PC-3 (cell line): ENCODE measurements at regions not wholly inside any gene's neighbourhood (a gene's known extent, or its start where the extent isn't known, plus 50 kb on each side); places are given as distances from the start of the nearest gene placed in this dataset.

Experiments used
- ATAC-seq: fragments of 200-7000 bp; cut with Tn5 transposase; 2 replicates; pipeline ENCODE4 v1.9.1; 2020; ENCODE audit warnings: mild to moderate bottlenecking, moderate library complexity
- BruUV-seq: library from RNA; stranded (reverse); fragments of 400-500 nt; replicated peaks from 2 replicates; lab custom pipeline; 2021; lab: Mats Ljungman, UMichigan
- CTCF ChIA-PET: fragments of 300-600 bp; sonication (Branson Sonifier 250); formaldehyde crosslinking; loops from one replicate; lab custom pipeline; 2022; ENCODE audit warnings: antibody characterized with exemption; lab: Charles Lee
- POLR2A ChIA-PET: fragments of 300-600 bp; sonication (Branson Sonifier 250); formaldehyde crosslinking; loops from one replicate; lab custom pipeline; 2022; ENCODE audit warnings: antibody characterized with exemption; ENCODE audit not compliant: unreplicated experiment; lab: Charles Lee
- DNase-seq: peaks from one replicate; pipeline ENCODE4 v3.0.0-alpha.2; 2015
- H2AFZ ChIP-seq: fragments of 300-600 bp; sonication (generic); 2 replicates; pipeline ENCODE4 v1.6.0; 2016; ENCODE audit warnings: antibody characterized with exemption, low read length
- H3F3A ChIP-seq: fragments of 300-600 bp; sonication (generic); one replicate; pipeline ENCODE4 v1.6.0; 2017; ENCODE audit warnings: antibody characterized with exemption, low read length, control low read depth, mild to moderate bottlenecking; ENCODE audit not compliant: unreplicated experiment
- H3K27ac ChIP-seq: fragments of 300-600 bp; sonication (generic); 2 replicates; pipeline ENCODE4 v1.5.1; 2016; ENCODE audit warnings: mild to moderate bottlenecking, low read length
- H3K27me3 ChIP-seq: fragments of 300-600 bp; sonication (generic); 2 replicates; pipeline ENCODE4 v1.6.1; 2016; ENCODE audit warnings: low read length, mixed read lengths
- H3K36me3 ChIP-seq: fragments of 300-600 bp; sonication (generic); 2 replicates; pipeline ENCODE4 v1.6.1; 2016; ENCODE audit warnings: low read depth, mixed run types, low read length, mixed read lengths
- H3K4me1 ChIP-seq: fragments of 300-600 bp; sonication (generic); 2 replicates; pipeline ENCODE4 v1.5.1; 2016; ENCODE audit warnings: low read length; ENCODE audit not compliant: insufficient read depth
- H3K4me2 ChIP-seq: fragments of 300-600 bp; sonication (generic); 2 replicates; pipeline ENCODE4 v1.6.0; 2016; ENCODE audit warnings: low read length
- H3K4me3 ChIP-seq: fragments of 300-600 bp; sonication (generic); 2 replicates; pipeline ENCODE4 v1.5.1; 2016; ENCODE audit warnings: mild to moderate bottlenecking, low read length, mixed read lengths
- H3K79me2 ChIP-seq: fragments of 300-600 bp; sonication (generic); 2 replicates; pipeline ENCODE4 v1.6.1; 2017; ENCODE audit warnings: low read length, mixed read lengths
- H3K9ac ChIP-seq: fragments of 300-600 bp; sonication (generic); 2 replicates; pipeline ENCODE4 v1.6.0; 2016; ENCODE audit warnings: mild to moderate bottlenecking, low read length
- H3K9me2 ChIP-seq: fragments of 300-600 bp; sonication (generic); replicated peaks from 2 replicates; pipeline ENCODE4 v1.6.1; 2016; ENCODE audit warnings: mixed run types, low read length, mixed read lengths
- H3K9me3 ChIP-seq: fragments of 300-600 bp; sonication (generic); 2 replicates; pipeline ENCODE4 v1.6.1; 2016; ENCODE audit warnings: low read length, mixed read lengths
- H4K20me1 ChIP-seq: fragments of 300-600 bp; sonication (generic); 2 replicates; pipeline ENCODE4 v1.6.1; 2016; ENCODE audit warnings: low read length, mixed read lengths
- CTCF ChIP-seq: fragments of 300-600 bp; sonication (generic); conservative IDR thresholded peaks from 2 replicates; pipeline ENCODE4 v1.5.1; 2017; ENCODE audit warnings: antibody characterized with exemption, low read depth, mild to moderate bottlenecking, low read length
- EZH2 ChIP-seq: fragments of 300-600 bp; sonication (generic); IDR thresholded peaks from one replicate; pipeline ENCODE4 v1.6.1; 2017; ENCODE audit warnings: antibody characterized with exemption, mild to moderate bottlenecking, low read length; ENCODE audit not compliant: unreplicated experiment
- EZH2phosphoT487 ChIP-seq: fragments of 300-600 bp; sonication (generic); IDR thresholded peaks from 2 replicates; pipeline ENCODE4 v1.6.1; 2018; ENCODE audit warnings: mild to moderate bottlenecking, antibody characterized with exemption, low read length, borderline replicate concordance
- intact Hi-C: fragments of 100-400 bp; cut with micrococcal nuclease; formaldehyde crosslinking; loops from 2 replicates; pipeline ENCODE4 v1.9.0; 2023

GRCh38 chr1:82503822-82504221, 703.1 kb downstream of the ADGRL2 start:
- no TSS peak for BruUV-seq
- Histone ChIP-seq H3K79me2 (no peaks in the 10 kb centered on the region), H3K9me2 (no peaks in the 10 kb centered on the region), H3F3A (no peaks in the 10 kb centered on the region), H4K20me1 (no peaks in the 10 kb centered on the region), H3K4me1 (no peaks in the 10 kb centered on the region), H3K9ac (no peak overlapping the region), H2AFZ (no peak overlapping the region), H3K4me3 (no peak overlapping the region), H3K36me3 (no peaks in the 10 kb centered on the region), H3K9me3 (no peaks in the 10 kb centered on the region), H3K27me3 (no peaks in the 10 kb centered on the region), H3K4me2 (no peak overlapping the region), H3K27ac (no peak overlapping the region)
- CTCF ChIA-PET = no interaction called here
- ATAC-seq = no peak
- TF ChIP-seq CTCF (no peak), EZH2phosphoT487 (no peak), EZH2 (no peak)
- POLR2A ChIA-PET = no interaction called here
- DNase-seq = no peak
- intact Hi-C loops = no loop called here

GRCh38 chr1:82499022-82499421, 698.3 kb downstream of the ADGRL2 start:
- no TSS peak for BruUV-seq
- H4K20me1 ChIP-seq = no peaks in the 10 kb centered on the region
- no peaks in the 10 kb centered on the region for H3K79me2 ChIP-seq
- TF ChIP-seq EZH2phosphoT487 (no peak), EZH2 (no peak), CTCF (no peak)
- H3F3A ChIP-seq = no peaks in the 10 kb centered on the region
- no peak overlapping the region for H3K4me3 ChIP-seq
- H3K27ac ChIP-seq = no peak overlapping the region
- intact Hi-C loops = no loop called here
- H3K36me3 ChIP-seq = no peaks in the 10 kb centered on the region
- ATAC-seq = no peak
- no peak overlapping the region for H2AFZ ChIP-seq
- no peaks in the 10 kb centered on the region for H3K9me3 ChIP-seq
- no peak overlapping the region for H3K4me2 ChIP-seq
- H3K9me2 ChIP-seq = no peaks in the 10 kb centered on the region
- no peak overlapping the region for H3K9ac ChIP-seq
- no peaks in the 10 kb centered on the region for H3K27me3 ChIP-seq
- ChIA-PET POLR2A (no interaction called here), CTCF (no interaction called here)
- no peak for DNase-seq
- H3K4me1 ChIP-seq = no peaks in the 10 kb centered on the region

- H3K27me3 ChIP-seq = no peaks in the 10 kb centered on the region
- BruUV-seq = no TSS peak
- TF ChIP-seq EZH2 = no peak
- TF ChIP-seq CTCF = no peak
- no peak for TF ChIP-seq EZH2phosphoT487
- no peak overlapping the region for H3K9ac ChIP-seq
- no peak overlapping the region for H3K27ac ChIP-seq
- ChIA-PET CTCF (no interaction called here), POLR2A (no interaction called here)
- H3K4me2 ChIP-seq = no peak overlapping the region
- no peak overlapping the region for H2AFZ ChIP-seq
- H4K20me1 ChIP-seq = no peaks in the 10 kb centered on the region
- intact Hi-C loops = no loop called here
- DNase-seq (no peak), ATAC-seq (no peak)
- H3K79me2 ChIP-seq = no peaks in the 10 kb centered on the region
- no peaks in the 10 kb centered on the region for H3F3A ChIP-seq
- no peak overlapping the region for H3K4me3 ChIP-seq
- no peaks in the 10 kb centered on the region for H3K4me1 ChIP-seq
- H3K36me3 ChIP-seq = no peaks in the 10 kb centered on the region
- no peaks in the 10 kb centered on the region for H3K9me3 ChIP-seq
- no peaks in the 10 kb centered on the region for H3K9me2 ChIP-seq
Measured at GRCh38 chr1:82494117-82494516, 693.4 kb downstream of the ADGRL2 start.
